ENCODE measurements at regions not wholly inside any gene's neighbourhood (a gene's known extent, or its start where the extent isn't known, plus 50 kb on each side); places are given as distances from the start of the nearest gene placed in this dataset.

GRCh38 chr13:109642358-109642757 is 144.0 kb downstream of the IRS2 start:
- no peak for DNase-seq

- no peak for DNase-seq
Measured at GRCh38 chr13:109636736-109637135, 149.6 kb downstream of the IRS2 start.

- DNase-seq, result no peak
Measured at GRCh38 chr13:109631069-109631468, 155.3 kb downstream of the IRS2 start.

DNA sequence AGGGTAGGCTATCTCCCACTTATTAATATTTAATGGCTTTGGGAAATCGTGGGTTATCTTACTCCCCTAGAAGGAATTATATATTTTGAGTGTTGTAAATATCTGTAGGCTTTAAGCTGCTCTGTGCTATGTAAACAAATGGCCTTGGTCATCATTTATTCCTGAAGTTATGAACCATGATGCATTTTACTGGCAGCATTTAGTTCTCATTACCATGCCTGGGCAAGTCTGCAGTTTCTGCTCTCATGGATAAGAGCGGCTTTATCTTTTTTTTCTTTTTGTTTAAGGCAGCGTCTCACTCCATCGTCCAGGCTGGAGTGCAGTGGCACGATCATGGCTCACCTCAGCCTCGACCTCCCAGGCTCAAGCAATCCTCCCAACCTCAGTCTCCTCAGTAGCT is 156.1 kb downstream of the IRS2 start:
- no peak for DNase-seq

- no peak for DNase-seq
Measured at GRCh38 chr13:109629737-109630136, 156.6 kb downstream of the IRS2 start.

- no peak for DNase-seq
Measured at GRCh38 chr13:109628251-109628699, 158.1 kb downstream of the IRS2 start.

- no peak for DNase-seq
Measured at GRCh38 chr13:109627649-109628048, 158.7 kb downstream of the IRS2 start.

GRCh38 chr13:109626386-109627171 is 159.8 kb downstream of the IRS2 start:
- no peak for DNase-seq

GRCh38 chr13:109625156-109625555 is 161.2 kb downstream of the IRS2 start:
- DNase-seq, result no peak

DNA sequence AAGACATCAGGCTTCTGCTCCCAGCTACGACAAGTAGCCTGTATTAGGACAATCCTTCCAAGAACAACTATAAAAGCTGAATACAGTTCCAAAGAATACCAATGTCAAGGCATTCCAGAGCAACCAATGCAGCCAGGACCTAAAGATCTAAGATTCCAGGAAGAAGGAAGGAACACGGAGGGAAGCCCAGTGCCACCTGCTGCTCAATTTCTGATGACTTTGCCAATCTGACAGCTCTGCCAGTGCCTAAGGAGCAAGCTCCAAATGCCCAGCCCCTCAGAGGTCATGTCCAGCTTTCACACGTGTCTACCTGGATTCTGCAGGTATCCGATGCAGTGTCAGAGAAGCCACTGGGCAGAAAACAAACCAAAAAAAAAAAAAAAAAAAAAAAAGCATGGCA is 164.4 kb downstream of the IRS2 start:
- DNase-seq, result no peak

DNA sequence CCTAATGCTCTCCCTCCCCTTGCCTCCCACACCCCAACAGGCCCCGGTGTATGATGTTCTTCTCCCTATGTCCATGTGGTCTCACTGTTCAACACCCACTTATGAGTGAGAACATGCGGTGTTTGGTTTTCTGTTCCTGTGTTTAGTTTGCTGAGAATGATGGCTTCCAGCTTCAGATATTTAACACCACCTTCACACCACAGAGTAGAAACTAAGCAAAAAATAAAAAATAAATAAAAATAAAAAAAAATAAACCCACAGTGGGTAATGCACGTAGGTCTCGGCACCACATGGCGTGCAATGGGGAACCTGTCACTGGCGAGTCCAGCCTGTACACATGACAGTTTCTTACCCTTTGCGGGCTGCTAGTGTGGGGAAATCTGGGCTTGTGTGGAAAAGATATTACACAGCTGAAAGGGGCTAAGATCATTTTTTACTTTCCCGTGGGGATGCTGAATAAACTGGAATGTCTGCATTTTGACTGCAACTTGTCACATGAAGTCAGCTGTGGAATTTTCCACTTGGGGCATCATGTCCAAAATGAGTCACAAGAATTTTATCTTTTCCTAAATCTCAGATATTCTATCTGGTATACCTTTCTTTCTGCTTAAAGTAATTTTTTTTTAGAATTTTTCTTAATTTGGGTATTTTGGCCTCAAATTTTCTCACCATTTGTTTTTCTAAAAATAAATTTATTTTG is 170.5 kb downstream of the IRS2 start:
- DNase-seq, result no peak

DNA sequence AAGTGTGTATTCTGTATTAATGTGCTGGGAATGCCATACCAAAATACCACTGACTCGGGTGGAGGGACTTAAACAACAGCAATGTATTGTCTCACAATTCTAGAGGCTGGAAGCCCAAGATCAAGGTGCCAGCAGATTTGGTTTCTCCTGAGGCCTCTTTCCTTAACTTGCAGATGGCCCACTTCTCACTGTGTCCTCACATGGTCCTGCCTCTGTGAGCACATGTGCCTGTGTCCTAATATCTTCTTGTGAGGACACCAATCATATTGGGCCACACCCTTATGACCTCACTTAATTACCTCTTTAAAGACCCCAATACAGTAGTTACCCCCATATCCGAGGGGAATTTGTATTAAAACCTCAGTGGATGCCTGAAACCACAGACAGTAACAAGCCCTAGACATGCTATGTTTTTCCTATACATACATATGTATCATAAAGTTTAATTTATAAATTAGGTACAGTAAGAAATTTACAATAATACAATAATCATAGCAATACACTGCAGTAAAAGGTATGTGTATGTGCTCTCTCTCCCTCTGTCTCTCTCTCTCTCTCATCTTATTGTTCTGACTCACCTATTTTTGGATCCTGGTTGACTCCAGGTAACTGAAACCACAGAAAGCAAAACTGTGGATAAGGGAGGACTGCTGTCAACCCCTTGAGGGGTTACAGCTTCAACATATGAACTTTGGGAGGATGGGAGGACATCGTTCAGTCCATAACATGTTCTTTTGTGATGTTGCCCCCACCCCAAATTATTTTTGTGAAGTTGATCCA is 174.3 kb downstream of the IRS2 start:
- DNase-seq, result no peak

GRCh38 chr13:109610517-109610916 is 175.9 kb downstream of the IRS2 start:
- no peak for DNase-seq

- DNase-seq, result no peak
Measured at GRCh38 chr13:109608503-109608902, 177.9 kb downstream of the IRS2 start.

DNA sequence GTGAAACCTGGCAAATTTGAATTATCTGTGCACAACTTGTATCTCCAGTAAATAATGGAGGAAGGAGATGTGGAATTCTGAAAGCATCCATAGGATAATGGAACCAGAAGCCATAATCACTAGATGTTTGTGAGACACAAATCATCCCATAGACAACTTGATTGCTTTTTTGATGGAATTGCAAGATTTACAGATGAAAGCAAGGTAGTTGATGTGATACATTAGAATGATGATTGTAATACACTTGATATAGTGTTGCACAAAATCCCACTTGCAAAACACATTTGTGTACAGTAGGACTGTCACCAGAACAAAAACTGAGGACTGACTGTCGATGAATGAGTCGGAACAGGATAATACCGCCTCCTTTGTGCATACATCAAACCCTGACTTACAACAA is 178.3 kb downstream of the IRS2 start:
- DNase-seq, result no peak

- no peak for DNase-seq
Measured at GRCh38 chr13:109606520-109606919, 179.9 kb downstream of the IRS2 start.

DNA sequence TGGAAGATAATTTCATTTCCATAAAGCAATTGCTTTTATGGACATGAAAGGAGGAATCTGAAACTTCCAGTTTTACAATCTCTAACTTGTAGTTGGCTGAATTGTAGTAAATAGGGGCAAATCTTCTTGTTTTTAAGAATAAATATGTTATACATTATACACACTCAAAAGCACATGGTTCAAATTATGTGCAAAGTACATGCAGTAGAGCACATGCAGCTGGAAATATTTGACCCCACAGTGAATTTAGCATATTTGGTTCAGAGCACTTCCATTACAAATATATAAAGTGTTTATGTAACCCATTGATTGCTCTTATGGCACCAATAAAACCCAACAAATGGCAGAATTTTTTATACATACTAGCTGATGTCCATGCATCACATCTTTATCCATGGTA is 180.5 kb downstream of the IRS2 start:
- DNase-seq, result no peak

- DNase-seq, result no peak
Measured at GRCh38 chr13:109604894-109605293, 181.5 kb downstream of the IRS2 start.

DNA sequence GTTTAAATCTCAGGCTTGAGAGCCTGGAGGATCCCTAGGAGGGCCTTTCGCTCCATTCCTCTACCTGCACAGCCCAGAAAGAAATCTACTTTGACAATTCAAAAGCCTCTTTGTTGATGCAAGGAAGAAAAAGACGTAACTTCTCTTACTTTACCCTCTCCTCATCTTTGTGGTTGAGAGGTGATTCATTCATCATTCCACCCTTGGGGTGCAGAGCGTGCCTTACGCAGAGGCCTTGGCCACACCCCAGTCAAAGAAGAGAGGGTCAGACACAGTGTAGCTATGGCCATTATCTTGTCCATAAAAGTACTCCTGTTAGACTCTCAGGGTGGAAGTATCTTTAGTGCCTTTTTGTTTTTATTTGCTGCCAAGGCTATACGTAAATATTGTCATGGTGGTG is 184.0 kb downstream of the IRS2 start:
- no peak for DNase-seq

GRCh38 chr13:109599901-109600657 is 186.3 kb downstream of the IRS2 start:
- DNase-seq, result no peak

DNA sequence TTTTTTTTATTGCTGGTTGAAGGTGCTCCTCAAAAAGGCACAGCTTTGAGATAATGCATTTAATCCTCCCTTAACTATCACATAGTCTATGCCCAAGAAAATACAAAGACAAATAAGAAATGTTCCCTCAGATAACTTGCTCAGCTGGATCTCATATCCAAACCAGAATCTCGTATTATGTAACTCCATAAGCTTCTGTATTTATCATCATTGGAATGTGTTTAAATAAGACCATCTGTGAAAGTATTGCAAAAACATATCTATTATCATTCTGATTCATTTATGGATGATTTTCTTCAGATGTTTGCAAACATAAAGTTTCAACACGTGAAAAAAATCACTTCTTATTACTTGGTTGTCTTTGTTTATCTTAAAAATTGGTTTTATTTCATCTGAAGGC is 190.9 kb downstream of the IRS2 start:
- DNase-seq, result no peak

GRCh38 chr13:109593230-109593629 is 193.2 kb downstream of the IRS2 start:
- no peak for DNase-seq

DNA sequence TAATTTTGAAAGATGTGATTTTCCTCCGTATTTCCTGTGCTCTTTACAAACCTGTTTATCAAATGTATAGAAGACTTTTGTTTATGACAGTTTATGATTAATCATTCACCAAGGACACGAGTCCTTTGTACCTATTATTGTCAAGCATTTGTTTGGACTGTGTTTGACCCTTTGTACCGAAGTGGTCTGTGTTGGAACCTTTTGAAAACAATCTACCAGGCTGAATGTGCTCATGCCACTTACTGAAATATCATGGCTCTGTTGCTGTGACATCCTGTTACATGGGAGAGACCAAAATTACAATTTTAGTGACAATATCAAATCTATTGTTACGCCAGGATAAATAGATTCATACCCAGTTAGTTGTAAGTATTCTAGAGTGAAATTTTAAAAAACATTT is 193.6 kb downstream of the IRS2 start:
- no peak for DNase-seq

Measured in GF-D8 (cell line).